WTC11 (cell line): ENCODE measurements at regions not wholly inside any gene's neighbourhood (a gene's known extent, or its start where the extent isn't known, plus 50 kb on each side); places are given as distances from the start of the nearest gene placed in this dataset.

Source experiments
- ATAC-seq: fragments of 200-7000 bp; cut with Tn5 transposase; 2 replicates; pipeline ENCODE4 v1.10.0; 2021; ENCODE audit warnings: mild to moderate bottlenecking, moderate library complexity
- CTCF ChIA-PET: fragments of 300-600 bp; sonication (Branson Sonifier 250); formaldehyde crosslinking; loops from one replicate; lab custom pipeline; 2021; ENCODE audit warnings: antibody characterized with exemption; lab: Charles Lee
- POLR2A ChIA-PET: fragments of 350-600 bp; sonication (Branson Sonifier 250); formaldehyde crosslinking; loops from one replicate; lab custom pipeline; 2021; ENCODE audit warnings: antibody characterized with exemption; lab: Charles Lee
- DNase-seq: peaks from one replicate; pipeline ENCODE4 v3.0.0; 2021; ENCODE audit warnings: low spot score
- H3K27ac Mint-ChIP-seq: 2 replicates; pipeline ENCODE4 v1.8.0; 2021; ENCODE audit warnings: mixed read lengths
- H3K27me3 Mint-ChIP-seq: 2 replicates; pipeline ENCODE4 v1.8.0; 2021; ENCODE audit warnings: low read depth, mild to moderate bottlenecking, moderate library complexity, mixed read lengths
- H3K36me3 Mint-ChIP-seq: 2 replicates; pipeline ENCODE4 v1.8.0; 2021; ENCODE audit warnings: mixed read lengths
- H3K4me1 Mint-ChIP-seq: 2 replicates; pipeline ENCODE4 v1.8.0; 2022; ENCODE audit warnings: mixed read lengths
- H3K4me3 Mint-ChIP-seq: 2 replicates; pipeline ENCODE4 v1.8.0; 2021; ENCODE audit warnings: mild to moderate bottlenecking, moderate library complexity, mixed read lengths
- H3K9me3 Mint-ChIP-seq: 2 replicates; pipeline ENCODE4 v1.8.0; 2021; ENCODE audit warnings: mixed read lengths
- ATF6 ChIP-seq: sonication (generic); formaldehyde crosslinking; IDR thresholded peaks from 2 replicates; pipeline ENCODE4 v1.8.1; 2023; ENCODE audit warnings: mild to moderate bottlenecking, missing genetic modification reagents
- CBFB ChIP-seq: sonication (generic); formaldehyde crosslinking; IDR thresholded peaks from 2 replicates; pipeline ENCODE4 v1.8.1; 2022; ENCODE audit warnings: mild to moderate bottlenecking, low read depth, missing genetic modification reagents
- CREM ChIP-seq: sonication (generic); formaldehyde crosslinking; IDR thresholded peaks from 2 replicates; pipeline ENCODE4 v1.8.1; 2022; ENCODE audit warnings: mild to moderate bottlenecking, missing genetic modification reagents, moderate library complexity
- E2F4 ChIP-seq: sonication (generic); formaldehyde crosslinking; IDR thresholded peaks from 2 replicates; pipeline ENCODE4 v1.8.1; 2022; ENCODE audit warnings: low read depth, mild to moderate bottlenecking, moderate library complexity, missing genetic modification reagents, borderline replicate concordance
- ETV6 ChIP-seq: sonication (generic); formaldehyde crosslinking; IDR thresholded peaks from 2 replicates; pipeline ENCODE4 v1.8.1; 2022; ENCODE audit warnings: mild to moderate bottlenecking, missing genetic modification reagents
- GTF2I ChIP-seq: fragments of 250-450 bp; sonication (Bioruptor Pico); conservative IDR thresholded peaks from 2 replicates; pipeline ENCODE4 v1.4.0; 2021; ENCODE audit warnings: mild to moderate bottlenecking
- HMGXB4 ChIP-seq: sonication (generic); formaldehyde crosslinking; IDR thresholded peaks from 2 replicates; pipeline ENCODE4 v1.8.1; 2023; ENCODE audit warnings: mild to moderate bottlenecking, moderate library complexity, missing genetic modification reagents
- MYBL2 ChIP-seq: sonication (generic); formaldehyde crosslinking; IDR thresholded peaks from 2 replicates; pipeline ENCODE4 v1.8.1; 2023; ENCODE audit warnings: mild to moderate bottlenecking, moderate library complexity, missing genetic modification reagents
- NFE2L1 ChIP-seq: sonication (generic); formaldehyde crosslinking; IDR thresholded peaks from 2 replicates; pipeline ENCODE4 v1.8.1; 2023; ENCODE audit warnings: missing genetic modification reagents
- NFYB ChIP-seq: sonication (generic); formaldehyde crosslinking; conservative IDR thresholded peaks from 2 replicates; pipeline ENCODE4 v1.8.0; 2022; ENCODE audit warnings: low read depth, missing genetic modification reagents
- OVOL2 ChIP-seq: fragments of 250-450 bp; sonication (Bioruptor Pico); IDR thresholded peaks from 2 replicates; pipeline ENCODE4 v1.9.0; 2021; ENCODE audit warnings: mild to moderate bottlenecking, borderline replicate concordance
- PREB ChIP-seq: sonication (generic); formaldehyde crosslinking; IDR thresholded peaks from 2 replicates; pipeline ENCODE4 v1.8.1; 2022; ENCODE audit warnings: mild to moderate bottlenecking, missing genetic modification reagents, moderate library complexity, borderline replicate concordance
- PRRX2 ChIP-seq: fragments of 250-450 bp; sonication (Bioruptor Pico); IDR thresholded peaks from 2 replicates; pipeline ENCODE4 v1.8.0; 2021; ENCODE audit warnings: mild to moderate bottlenecking
- RORB ChIP-seq: fragments of 250-450 bp; sonication (Bioruptor Pico); IDR thresholded peaks from 2 replicates; pipeline ENCODE4 v1.9.0; 2021; ENCODE audit warnings: mild to moderate bottlenecking
- SMAD3 ChIP-seq: sonication (generic); formaldehyde crosslinking; IDR thresholded peaks from 2 replicates; pipeline ENCODE4 v1.8.0; 2022; ENCODE audit warnings: missing genetic modification reagents, mild to moderate bottlenecking, borderline replicate concordance
- SP1 ChIP-seq: sonication (generic); formaldehyde crosslinking; conservative IDR thresholded peaks from 2 replicates; pipeline ENCODE4 v1.8.1; 2022; ENCODE audit warnings: missing genetic modification reagents
- ZNF219 ChIP-seq: sonication (generic); formaldehyde crosslinking; IDR thresholded peaks from 2 replicates; pipeline ENCODE4 v1.8.0; 2023; ENCODE audit warnings: missing genetic modification reagents, mild to moderate bottlenecking, borderline replicate concordance
- ZNF396 ChIP-seq: fragments of 250-450 bp; sonication (Bioruptor Pico); IDR thresholded peaks from 2 replicates; pipeline ENCODE4 v1.8.0; 2021; ENCODE audit warnings: mild to moderate bottlenecking, moderate library complexity, borderline replicate concordance
- ZNF416 ChIP-seq: fragments of 250-450 bp; sonication (Bioruptor Pico); IDR thresholded peaks from 2 replicates; pipeline ENCODE4 v1.9.0; 2021; ENCODE audit warnings: mild to moderate bottlenecking, inconsistent platforms
- ZNF671 ChIP-seq: fragments of 250-450 bp; sonication (Bioruptor Pico); IDR thresholded peaks from 2 replicates; pipeline ENCODE4 v1.8.0; 2021; ENCODE audit warnings: mild to moderate bottlenecking
- TF ChIP-seq, protein P1 (sequence below): fragments of 250-450 bp; sonication (Bioruptor Pico); IDR thresholded peaks from 2 replicates; pipeline ENCODE4 v1.9.0; 2021; ENCODE audit warnings: moderate library complexity, mild to moderate bottlenecking, inconsistent platforms, borderline replicate concordance
- TF ChIP-seq, protein P2 (sequence below): fragments of 250-450 bp; sonication (Bioruptor Pico); conservative IDR thresholded peaks from 2 replicates; pipeline ENCODE4 v1.9.0; 2021; ENCODE audit warnings: mild to moderate bottlenecking
- TF ChIP-seq, protein P3 (sequence below): sonication (generic); formaldehyde crosslinking; IDR thresholded peaks from 2 replicates; pipeline ENCODE4 v1.8.1; 2022; ENCODE audit warnings: low read depth, missing genetic modification reagents, borderline replicate concordance
- TF ChIP-seq, protein P4 (sequence below): fragments of 250-450 bp; sonication (Bioruptor Pico); IDR thresholded peaks from 2 replicates; pipeline ENCODE4 v1.8.0; 2021; ENCODE audit warnings: mild to moderate bottlenecking

- Mint-ChIP-seq H3K9me3 (peaks cover 6% of the 10 kb centered on the region), H3K27me3 (no peaks in the 10 kb centered on the region), H3K36me3 (peaks cover 5% of the 10 kb centered on the region), H3K4me3 (no peak overlapping the region), H3K27ac (no peak overlapping the region), H3K4me1 (no peaks in the 10 kb centered on the region)
- CTCF ChIA-PET: no interaction called here
- DNase-seq (no peak), ATAC-seq (no peak)
- POLR2A ChIA-PET: no interaction called here
- TF ChIP-seq E2F4 (CRISPR knock-in tag): no peak
- TF ChIP-seq SP1 (CRISPR knock-in tag): no peak
- TF ChIP-seq PRRX2 (CRISPR knock-in tag): no peak
- no peak for TF ChIP-seq ZNF219 (CRISPR knock-in tag)
- no peak for TF ChIP-seq GTF2I (CRISPR knock-in tag)
- TF ChIP-seq SMAD3 (CRISPR knock-in tag): no peak
- TF ChIP-seq NFYB (CRISPR knock-in tag): no peak
- TF ChIP-seq, protein P1, sequence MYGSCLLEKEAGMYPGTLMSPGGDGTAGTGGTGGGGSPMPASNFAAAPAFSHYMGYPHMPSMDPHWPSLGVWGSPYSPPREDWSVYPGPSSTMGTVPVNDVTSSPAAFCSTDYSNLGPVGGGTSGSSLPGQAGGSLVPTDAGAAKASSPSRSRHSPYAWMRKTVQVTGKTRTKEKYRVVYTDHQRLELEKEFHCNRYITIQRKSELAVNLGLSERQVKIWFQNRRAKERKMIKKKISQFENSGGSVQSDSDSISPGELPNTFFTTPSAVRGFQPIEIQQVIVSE: no peak
- no peak for TF ChIP-seq ZNF416 (CRISPR knock-in tag)
- no peak for TF ChIP-seq ZNF671 (CRISPR knock-in tag)
- TF ChIP-seq RORB (CRISPR knock-in tag): no peak
- TF ChIP-seq PREB (CRISPR knock-in tag): no peak
- TF ChIP-seq CREM (CRISPR knock-in tag): no peak
- TF ChIP-seq ETV6 (CRISPR knock-in tag): no peak
- TF ChIP-seq MYBL2: no peak
- TF ChIP-seq NFE2L1: no peak
These were observed 166.7 kb upstream of the BET1 start for GRCh38 chr7:94170836-94171235.

DNA sequence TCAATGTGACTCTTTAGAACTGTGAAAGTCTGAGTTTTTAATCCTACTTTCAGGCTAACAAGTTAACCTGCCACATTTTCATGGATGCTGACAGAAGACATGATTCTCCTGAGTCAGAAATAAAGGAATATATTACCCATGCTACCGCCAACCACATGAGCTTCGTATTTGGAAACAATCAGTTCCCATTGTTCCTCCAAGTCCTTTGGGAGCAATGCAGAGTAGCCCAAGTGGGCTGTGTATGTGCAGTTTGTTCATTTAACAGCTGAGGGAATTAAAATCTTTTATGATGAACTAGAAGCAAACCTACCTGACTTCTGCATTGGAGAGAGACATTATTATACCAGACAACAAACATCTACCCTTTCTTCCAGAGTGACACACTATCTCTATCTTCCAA lies 169.3 kb upstream of the BET1 start:
- H3K36me3 Mint-ChIP-seq: no peaks in the 10 kb centered on the region
- POLR2A ChIA-PET: no interaction called here
- no peaks in the 10 kb centered on the region for H3K9me3 Mint-ChIP-seq
- TF ChIP-seq ATF6 (no peak), ZNF396 (CRISPR knock-in tag) (no peak), SMAD3 (CRISPR knock-in tag) (no peak), OVOL2 (CRISPR knock-in tag) (no peak), ZNF416 (CRISPR knock-in tag) (no peak), HMGXB4 (CRISPR knock-in tag) (no peak), NFYB (CRISPR knock-in tag) (no peak), CBFB (CRISPR knock-in tag) (no peak), CREM (CRISPR knock-in tag) (no peak)
- TF ChIP-seq, protein P2, sequence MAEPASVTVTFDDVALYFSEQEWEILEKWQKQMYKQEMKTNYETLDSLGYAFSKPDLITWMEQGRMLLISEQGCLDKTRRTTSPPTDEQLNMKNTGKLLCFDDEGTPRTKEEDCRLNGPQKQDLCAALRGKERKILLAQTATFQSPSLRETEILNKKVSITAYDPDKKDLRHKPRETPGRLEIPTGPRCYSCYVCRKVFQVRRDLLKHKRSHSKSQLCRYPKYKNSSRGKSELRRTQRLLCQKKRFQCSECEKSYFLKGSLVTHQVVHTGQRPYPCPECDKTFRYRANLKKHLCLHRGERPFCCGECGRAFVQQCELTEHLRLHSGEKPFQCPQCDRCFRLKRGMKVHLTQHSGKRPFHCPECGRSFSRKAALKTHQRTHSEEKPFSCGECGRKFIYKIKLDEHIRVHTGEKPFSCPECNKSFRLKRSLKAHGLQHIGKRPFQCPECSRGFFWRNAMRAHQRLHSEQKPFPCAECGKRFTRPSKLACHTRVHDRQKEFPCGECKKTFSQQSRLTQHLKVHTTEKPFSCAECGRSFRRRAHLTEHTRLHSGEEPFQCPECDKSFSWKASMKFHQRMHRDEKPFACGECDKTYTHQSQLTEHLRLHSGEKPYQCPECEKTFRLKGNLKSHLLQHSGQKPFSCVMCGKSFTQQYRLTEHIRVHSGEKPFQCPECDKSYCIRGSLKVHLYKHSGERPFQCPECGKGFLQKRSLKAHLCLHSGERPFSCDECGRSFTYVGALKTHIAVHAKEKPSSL (CRISPR knock-in tag): no peak
- TF ChIP-seq, protein P3, sequence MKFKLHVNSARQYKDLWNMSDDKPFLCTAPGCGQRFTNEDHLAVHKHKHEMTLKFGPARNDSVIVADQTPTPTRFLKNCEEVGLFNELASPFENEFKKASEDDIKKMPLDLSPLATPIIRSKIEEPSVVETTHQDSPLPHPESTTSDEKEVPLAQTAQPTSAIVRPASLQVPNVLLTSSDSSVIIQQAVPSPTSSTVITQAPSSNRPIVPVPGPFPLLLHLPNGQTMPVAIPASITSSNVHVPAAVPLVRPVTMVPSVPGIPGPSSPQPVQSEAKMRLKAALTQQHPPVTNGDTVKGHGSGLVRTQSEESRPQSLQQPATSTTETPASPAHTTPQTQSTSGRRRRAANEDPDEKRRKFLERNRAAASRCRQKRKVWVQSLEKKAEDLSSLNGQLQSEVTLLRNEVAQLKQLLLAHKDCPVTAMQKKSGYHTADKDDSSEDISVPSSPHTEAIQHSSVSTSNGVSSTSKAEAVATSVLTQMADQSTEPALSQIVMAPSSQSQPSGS (CRISPR knock-in tag): no peak
- TF ChIP-seq, protein P4, sequence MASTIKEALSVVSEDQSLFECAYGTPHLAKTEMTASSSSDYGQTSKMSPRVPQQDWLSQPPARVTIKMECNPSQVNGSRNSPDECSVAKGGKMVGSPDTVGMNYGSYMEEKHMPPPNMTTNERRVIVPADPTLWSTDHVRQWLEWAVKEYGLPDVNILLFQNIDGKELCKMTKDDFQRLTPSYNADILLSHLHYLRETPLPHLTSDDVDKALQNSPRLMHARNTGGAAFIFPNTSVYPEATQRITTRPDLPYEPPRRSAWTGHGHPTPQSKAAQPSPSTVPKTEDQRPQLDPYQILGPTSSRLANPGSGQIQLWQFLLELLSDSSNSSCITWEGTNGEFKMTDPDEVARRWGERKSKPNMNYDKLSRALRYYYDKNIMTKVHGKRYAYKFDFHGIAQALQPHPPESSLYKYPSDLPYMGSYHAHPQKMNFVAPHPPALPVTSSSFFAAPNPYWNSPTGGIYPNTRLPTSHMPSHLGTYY (CRISPR knock-in tag): no peak

More for the DNA sequence above, 169.3 kb upstream of the BET1 start:
- Mint-ChIP-seq H3K4me1 (no peaks in the 10 kb centered on the region), H3K27me3 (no peaks in the 10 kb centered on the region), H3K4me3 (no peak overlapping the region), H3K27ac (no peak overlapping the region)
- no peak for DNase-seq
- CTCF ChIA-PET: no interaction called here
- ATAC-seq: no peak
